ENCODE measurements at regions not wholly inside any gene's neighbourhood (a gene's known extent, or its start where the extent isn't known, plus 50 kb on each side); places are given as distances from the start of the nearest gene placed in this dataset.
"Not testable (repeated sequence)": the region's sequence is repeated elsewhere in the genome, so short reads cannot be mapped to it uniquely, and the experiment has no call there.

DNA sequence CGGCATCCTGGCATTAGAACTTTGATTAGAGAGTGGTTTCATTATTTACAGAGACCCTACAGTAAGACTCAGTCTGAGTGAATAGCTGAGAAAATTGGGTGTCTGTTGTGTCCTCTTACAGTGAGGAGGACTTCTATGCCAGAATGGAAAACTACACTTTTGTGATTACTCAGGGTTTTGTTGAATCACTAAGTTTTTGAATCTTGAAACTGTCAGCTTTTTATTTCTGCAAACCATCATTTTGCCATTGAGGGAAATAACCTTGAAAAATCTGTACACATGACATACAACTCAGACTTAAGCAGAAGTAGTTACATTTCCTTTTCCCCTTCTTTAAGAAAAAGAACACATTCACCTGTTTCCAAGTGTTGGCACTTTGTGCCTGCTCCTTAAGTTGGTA, 117.6 kb upstream of the RASGEF1B start:
- Mint-ChIP-seq H3K4me1 (ENCODE audit: low read depth) (peaks cover 9% of the 10 kb centered on the region), H3K27ac (no peak overlapping the region), H3K27me3 (no peaks in the 10 kb centered on the region), H3K36me3 (no peaks in the 10 kb centered on the region), H3K4me3 (no peak overlapping the region), H3K9me3 (no peaks in the 10 kb centered on the region)
- intact Hi-C loops (cut with micrococcal nuclease): loop anchor here (1.0 to 2.0 kb wide), 3 partner anchors 84 to 118 kb away; partner anchors contain the start of gene RASGEF1B
- CTCF ChIA-PET: interaction anchor here (0.9 to 1.2 kb wide), 2 partner anchors 100 to 119 kb away, joined by 3 read pairs; no protein-coding TSS in a partner anchor
- no peak for DNase-seq
- POLR2A ChIA-PET: no interaction called here

DNA sequence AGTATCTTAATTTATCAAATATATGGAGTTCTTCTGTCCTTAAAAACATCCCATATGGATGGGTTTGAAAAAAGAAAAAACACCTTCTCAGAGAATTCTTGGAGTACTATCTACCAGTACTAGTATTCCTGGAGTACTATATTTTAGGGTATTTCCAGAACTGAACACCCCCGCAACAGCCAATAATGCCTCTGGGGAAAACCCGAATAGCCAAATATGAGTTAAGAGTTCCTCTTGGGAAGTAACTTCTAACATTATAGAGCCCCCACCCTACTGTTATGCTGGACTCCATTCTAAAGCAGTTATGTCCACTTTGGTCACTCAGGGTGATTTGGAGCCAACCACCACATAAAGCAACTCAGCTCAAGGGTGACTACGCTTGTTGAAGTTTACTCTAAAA, 115.0 kb upstream of the RASGEF1B start:
- CTCF ChIA-PET: no interaction called here
- peaks cover 9% of the 10 kb centered on the region for H3K4me1 Mint-ChIP-seq (ENCODE audit: low read depth)

GRCh38 chr4:81580994-81581374, 109.3 kb upstream of the RASGEF1B start:
- POLR2A ChIA-PET; H3K36me3 Mint-ChIP-seq; H3K4me3 Mint-ChIP-seq; H3K27ac Mint-ChIP-seq; H3K27me3 Mint-ChIP-seq; H3K9me3 Mint-ChIP-seq; intact Hi-C loops (cut with micrococcal nuclease); CTCF ChIA-PET; H3K4me1 Mint-ChIP-seq (ENCODE audit: low read depth); DNase-seq: not testable (repeated sequence)

More for the DNA sequence above, 115.0 kb upstream of the RASGEF1B start:
- intact Hi-C loops (cut with micrococcal nuclease): no loop called here
- no peaks in the 10 kb centered on the region for H3K9me3 Mint-ChIP-seq
- H3K36me3 Mint-ChIP-seq: no peaks in the 10 kb centered on the region
- DNase-seq: no peak
- H3K27me3 Mint-ChIP-seq: no peaks in the 10 kb centered on the region
- POLR2A ChIA-PET: interaction anchor here (0.7 kb wide), 1 partner anchor 80 kb away, joined by 3 read pairs; no protein-coding TSS in a partner anchor
- no peak overlapping the region for H3K4me3 Mint-ChIP-seq
- no peak overlapping the region for H3K27ac Mint-ChIP-seq

DNA sequence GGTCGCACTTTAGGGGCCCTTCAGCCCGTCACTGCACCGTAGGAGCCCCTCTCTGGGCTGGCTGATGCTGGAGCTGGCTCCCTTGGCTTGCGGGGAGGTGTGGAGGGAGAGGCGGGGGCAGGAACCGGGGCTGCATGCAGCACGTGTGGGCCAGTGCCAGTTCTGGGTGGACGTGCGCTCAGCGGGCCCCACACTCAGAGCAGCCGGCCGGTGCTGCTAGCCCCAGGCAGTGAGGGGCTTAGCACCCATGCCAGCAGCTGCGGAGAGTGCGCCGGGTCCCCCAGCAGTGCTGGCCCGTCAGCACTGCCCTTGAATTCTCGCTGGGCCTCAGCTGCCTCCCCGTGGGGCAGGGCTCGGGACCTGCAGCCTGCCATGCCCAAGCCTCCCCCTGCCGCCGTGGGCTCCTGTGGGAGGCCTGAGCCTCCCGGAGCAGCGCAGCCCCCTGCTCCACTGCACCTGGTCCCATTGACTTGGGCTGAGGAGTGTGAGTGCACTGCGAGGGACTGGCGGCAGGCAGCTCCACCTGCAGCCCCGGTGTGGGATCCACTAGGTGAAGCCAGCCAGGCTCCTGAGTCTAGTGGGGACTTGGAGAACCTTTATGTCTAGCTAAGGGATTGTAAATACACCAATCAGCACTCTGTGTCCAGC, 108.8 kb upstream of the RASGEF1B start:
- intact Hi-C loops (cut with micrococcal nuclease): no loop called here
- no peaks in the 10 kb centered on the region for H3K4me1 Mint-ChIP-seq (ENCODE audit: low read depth)
- H3K27me3 Mint-ChIP-seq: peaks cover 2% of the 10 kb centered on the region
- H3K4me3 Mint-ChIP-seq: no peak overlapping the region
- H3K9me3 Mint-ChIP-seq: peaks cover 4% of the 10 kb centered on the region
- POLR2A ChIA-PET: no interaction called here
- DNase-seq: no peak
- CTCF ChIA-PET: no interaction called here
- no peaks in the 10 kb centered on the region for H3K36me3 Mint-ChIP-seq
- H3K27ac Mint-ChIP-seq: no peak overlapping the region

- Mint-ChIP-seq H3K4me3 (no peak overlapping the region), H3K4me1 (ENCODE audit: low read depth) (no peaks in the 10 kb centered on the region), H3K9me3 (peaks cover 4% of the 10 kb centered on the region), H3K27me3 (peaks cover 2% of the 10 kb centered on the region), H3K27ac (no peak overlapping the region), H3K36me3 (no peaks in the 10 kb centered on the region)
- intact Hi-C loops (cut with micrococcal nuclease): no loop called here
- no peak for DNase-seq
- CTCF ChIA-PET: no interaction called here
- POLR2A ChIA-PET: no interaction called here
These were observed 105.7 kb upstream of the RASGEF1B start for GRCh38 chr4:81577392-81577791.

- Mint-ChIP-seq H3K4me3 (no peak overlapping the region), H3K27me3 (peaks cover 2% of the 10 kb centered on the region), H3K4me1 (ENCODE audit: low read depth) (no peaks in the 10 kb centered on the region), H3K27ac (no peak overlapping the region), H3K9me3 (no peaks in the 10 kb centered on the region), H3K36me3 (no peaks in the 10 kb centered on the region)
- CTCF ChIA-PET: interaction anchor here (0.6 kb wide), 1 partner anchor 17 kb away, joined by 3 read pairs; no protein-coding TSS in a partner anchor
- intact Hi-C loops (cut with micrococcal nuclease): no loop called here
- POLR2A ChIA-PET: no interaction called here
- DNase-seq: no peak
These were observed 103.3 kb upstream of the RASGEF1B start for GRCh38 chr4:81574991-81575390.

- POLR2A ChIA-PET: no interaction called here
- no peaks in the 10 kb centered on the region for H3K36me3 Mint-ChIP-seq
- H3K9me3 Mint-ChIP-seq: no peaks in the 10 kb centered on the region
- no peak for DNase-seq
- CTCF ChIA-PET: no interaction called here
- intact Hi-C loops (cut with micrococcal nuclease): no loop called here
- no peak overlapping the region for H3K4me3 Mint-ChIP-seq
- H3K27ac Mint-ChIP-seq: no peak overlapping the region
- H3K4me1 Mint-ChIP-seq (ENCODE audit: low read depth): no peaks in the 10 kb centered on the region
- H3K27me3 Mint-ChIP-seq: no peaks in the 10 kb centered on the region
These were observed 102.1 kb upstream of the RASGEF1B start for GRCh38 chr4:81573840-81574239.

GRCh38 chr4:81572402-81572801, 100.7 kb upstream of the RASGEF1B start:
- intact Hi-C loops (cut with micrococcal nuclease): no loop called here
- ChIA-PET CTCF (interaction anchor here (1.1 kb wide), 1 partner anchor 105 kb away, joined by 3 read pairs; no protein-coding TSS in a partner anchor), POLR2A (no interaction called here)
- Mint-ChIP-seq H3K36me3 (no peaks in the 10 kb centered on the region), H3K9me3 (no peaks in the 10 kb centered on the region), H3K27ac (no peak overlapping the region), H3K4me1 (ENCODE audit: low read depth) (no peaks in the 10 kb centered on the region), H3K27me3 (no peaks in the 10 kb centered on the region), H3K4me3 (no peak overlapping the region)
- DNase-seq: no peak

GRCh38 chr4:81571105-81571504, 99.4 kb upstream of the RASGEF1B start:
- no peaks in the 10 kb centered on the region for H3K9me3 Mint-ChIP-seq
- intact Hi-C loops (cut with micrococcal nuclease): no loop called here
- CTCF ChIA-PET: no interaction called here

DNA sequence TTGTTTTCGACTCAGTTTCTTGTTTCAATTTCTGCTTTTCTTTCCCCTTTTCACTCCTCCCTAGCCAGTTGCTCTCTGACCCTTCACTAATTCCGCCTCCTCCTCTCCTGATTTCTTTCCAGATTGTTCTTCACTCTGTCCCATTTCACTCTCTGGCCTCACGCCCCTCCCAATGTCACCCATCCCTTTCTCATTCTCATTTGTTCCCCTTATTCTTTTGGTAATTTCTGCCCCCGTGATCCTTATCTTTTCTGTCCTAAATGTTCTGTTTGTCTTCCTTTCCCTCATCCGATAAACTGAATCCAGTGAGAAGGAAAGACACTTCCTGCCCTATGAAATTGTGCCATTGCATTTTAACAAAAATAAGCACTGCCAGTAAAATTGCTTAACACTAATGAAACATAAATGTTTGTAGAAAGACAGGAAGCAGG, 94.5 kb upstream of the RASGEF1B start:
- Mint-ChIP-seq H3K27ac (no peak overlapping the region), H3K4me1 (ENCODE audit: low read depth) (peaks cover 10% of the 10 kb centered on the region), H3K4me3 (no peak overlapping the region), H3K9me3 (no peaks in the 10 kb centered on the region), H3K36me3 (no peaks in the 10 kb centered on the region), H3K27me3 (no peaks in the 10 kb centered on the region)
- intact Hi-C loops (cut with micrococcal nuclease): no loop called here
- ChIA-PET POLR2A (no interaction called here), CTCF (no interaction called here)
- no peak for DNase-seq

More at GRCh38 chr4:81571105-81571504, 99.4 kb upstream of the RASGEF1B start:
- DNase-seq: no peak
- no peaks in the 10 kb centered on the region for H3K27me3 Mint-ChIP-seq
- no peaks in the 10 kb centered on the region for H3K36me3 Mint-ChIP-seq
- H3K4me1 Mint-ChIP-seq (ENCODE audit: low read depth): no peaks in the 10 kb centered on the region
- POLR2A ChIA-PET: no interaction called here
- no peak overlapping the region for H3K4me3 Mint-ChIP-seq
- H3K27ac Mint-ChIP-seq: no peak overlapping the region

- intact Hi-C loops (cut with micrococcal nuclease): no loop called here
- no peaks in the 10 kb centered on the region for H3K36me3 Mint-ChIP-seq
- H3K4me1 Mint-ChIP-seq (ENCODE audit: low read depth): peaks cover 10% of the 10 kb centered on the region
- H3K9me3 Mint-ChIP-seq: no peaks in the 10 kb centered on the region
- H3K27ac Mint-ChIP-seq: no peak overlapping the region
- no peak for DNase-seq
- H3K27me3 Mint-ChIP-seq: no peaks in the 10 kb centered on the region
- no peak overlapping the region for H3K4me3 Mint-ChIP-seq
- ChIA-PET CTCF (no interaction called here), POLR2A (interaction anchor here (0.7 kb wide), 1 partner anchor 483 kb away, joined by 3 read pairs; no protein-coding TSS in a partner anchor)
These were observed 93.6 kb upstream of the RASGEF1B start for GRCh38 chr4:81565142-81565870.

DNA sequence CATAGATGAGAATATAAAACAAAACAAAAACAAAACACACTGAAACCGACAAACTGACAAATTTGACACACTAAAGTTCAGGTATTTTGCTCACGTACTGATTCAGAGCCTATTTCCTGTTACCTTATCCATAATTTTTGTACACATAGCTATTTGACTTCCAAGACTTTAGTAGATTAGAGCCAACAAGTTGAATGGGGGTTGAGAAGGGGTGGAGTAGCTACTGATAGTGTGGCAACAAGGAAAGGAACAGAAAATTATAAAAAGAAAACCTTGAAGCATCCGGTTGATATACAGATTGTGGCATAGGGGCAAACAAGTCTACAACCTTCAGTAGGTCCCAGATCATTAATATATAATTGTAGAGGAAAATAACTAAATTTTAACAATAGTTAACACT, 92.3 kb upstream of the RASGEF1B start:
- H3K36me3 Mint-ChIP-seq: no peaks in the 10 kb centered on the region
- H3K4me3 Mint-ChIP-seq: no peak overlapping the region
- intact Hi-C loops (cut with micrococcal nuclease): loop anchor here (5.0 kb wide), 1 partner anchor 57 kb away; no protein-coding TSS in a partner anchor
- no peaks in the 10 kb centered on the region for H3K9me3 Mint-ChIP-seq
- ChIA-PET POLR2A (no interaction called here), CTCF (interaction anchor here (0.9 kb wide), 1 partner anchor 32 kb away, joined by 4 read pairs; no protein-coding TSS in a partner anchor)
- H3K27me3 Mint-ChIP-seq: no peaks in the 10 kb centered on the region
- H3K4me1 Mint-ChIP-seq (ENCODE audit: low read depth): peaks cover 10% of the 10 kb centered on the region
- DNase-seq: no peak
- no peak overlapping the region for H3K27ac Mint-ChIP-seq

DNA sequence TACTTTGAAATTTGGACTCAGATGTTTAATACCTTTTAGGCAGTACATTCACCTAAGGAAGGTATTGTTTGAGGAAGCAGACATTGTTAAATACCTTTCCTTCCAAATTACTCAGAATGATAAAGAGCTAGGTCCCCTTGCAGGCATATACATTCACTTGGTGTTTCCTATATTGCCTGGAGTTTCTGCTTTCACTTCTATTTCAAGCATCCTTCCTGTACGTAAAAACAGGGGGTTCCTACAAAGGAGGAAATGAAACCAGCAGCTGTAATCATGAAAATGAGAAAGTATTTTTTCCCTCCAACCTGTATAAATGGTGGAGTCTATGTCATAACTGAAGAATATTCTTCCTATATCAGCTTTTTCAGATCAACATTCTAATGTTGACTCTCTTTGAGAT, 90.4 kb upstream of the RASGEF1B start:
- Mint-ChIP-seq H3K27me3 (no peaks in the 10 kb centered on the region), H3K27ac (no peak overlapping the region), H3K4me1 (ENCODE audit: low read depth) (peaks cover 10% of the 10 kb centered on the region), H3K4me3 (no peak overlapping the region), H3K36me3 (no peaks in the 10 kb centered on the region), H3K9me3 (no peaks in the 10 kb centered on the region)
- POLR2A ChIA-PET: no interaction called here
- no peak for DNase-seq
- intact Hi-C loops (cut with micrococcal nuclease): loop anchor here (5.0 kb wide), 1 partner anchor 55 kb away; no protein-coding TSS in a partner anchor
- CTCF ChIA-PET: no interaction called here

All from activated CD4-positive, alpha-beta memory T cell treated with anti-CD3 and anti-CD28 coated beads for 36 hours (primary cell).